SK-N-SH treated with all-trans-retinoic acid at 6 μM for 48 hours (cell line): ENCODE measurements at regions not wholly inside any gene's neighbourhood (a gene's known extent, or its start where the extent isn't known, plus 50 kb on each side); places are given as distances from the start of the nearest gene placed in this dataset.

ENCODE experiments used
- ARNTL ChIP-seq: fragments of 450-650 bp; formaldehyde crosslinking; IDR thresholded peaks from 2 replicates; pipeline ENCODE4 v1.5.0; 2020; ENCODE audit warnings: low read depth, mild to moderate bottlenecking, moderate library complexity, borderline replicate concordance
- OSR1 ChIP-seq: fragments of 250-450 bp; sonication (Bioruptor Pico); IDR thresholded peaks from 2 replicates; pipeline ENCODE4 v1.8.0; 2022; ENCODE audit warnings: moderate library complexity, mild to moderate bottlenecking, inconsistent platforms
- RARB ChIP-seq: fragments of 250-450 bp; sonication (Bioruptor Pico); IDR thresholded peaks from 2 replicates; pipeline ENCODE4 v1.8.0; 2021; ENCODE audit warnings: mild to moderate bottlenecking, moderate library complexity
- SNAI2 ChIP-seq: fragments of 250-450 bp; sonication (Bioruptor Pico); IDR thresholded peaks from 2 replicates; pipeline ENCODE4 v1.5.0; 2020; ENCODE audit warnings: mild to moderate bottlenecking, moderate library complexity
- TCF4 ChIP-seq: fragments of 250-450 bp; sonication (Bioruptor Pico); IDR thresholded peaks from 2 replicates; pipeline ENCODE4 v1.8.0; 2021; ENCODE audit warnings: mild to moderate bottlenecking, moderate library complexity, borderline replicate concordance
- TOX ChIP-seq: fragments of 250-450 bp; sonication (Bioruptor Pico); IDR thresholded peaks from 2 replicates; pipeline ENCODE4 v1.8.0; 2021; ENCODE audit warnings: mild to moderate bottlenecking, moderate library complexity, borderline replicate concordance
- ZFP3 ChIP-seq: fragments of 250-450 bp; sonication (Bioruptor Pico); IDR thresholded peaks from 2 replicates; pipeline ENCODE4 v1.5.0; 2020; ENCODE audit warnings: mild to moderate bottlenecking, moderate library complexity
- ZNF70 ChIP-seq: fragments of 450-650 bp; formaldehyde crosslinking; IDR thresholded peaks from 2 replicates; pipeline ENCODE4 v1.5.0; 2020; ENCODE audit warnings: mild to moderate bottlenecking, moderate library complexity
- TF ChIP-seq, protein P1 (sequence below): fragments of 250-450 bp; sonication (Bioruptor Pico); IDR thresholded peaks from 2 replicates; pipeline ENCODE4 v1.8.0; 2021; ENCODE audit warnings: low read depth, mild to moderate bottlenecking, moderate library complexity, borderline replicate concordance
- TF ChIP-seq, protein P2 (sequence below): fragments of 250-450 bp; sonication (Bioruptor Pico); IDR thresholded peaks from 2 replicates; pipeline ENCODE4 v1.5.0; 2020; ENCODE audit warnings: mild to moderate bottlenecking, moderate library complexity
- TF ChIP-seq, protein P3 (sequence below): fragments of 250-450 bp; sonication (Bioruptor Pico); IDR thresholded peaks from 2 replicates; pipeline ENCODE4 v1.5.1; 2020; ENCODE audit warnings: low read depth, mild to moderate bottlenecking, moderate library complexity

DNA sequence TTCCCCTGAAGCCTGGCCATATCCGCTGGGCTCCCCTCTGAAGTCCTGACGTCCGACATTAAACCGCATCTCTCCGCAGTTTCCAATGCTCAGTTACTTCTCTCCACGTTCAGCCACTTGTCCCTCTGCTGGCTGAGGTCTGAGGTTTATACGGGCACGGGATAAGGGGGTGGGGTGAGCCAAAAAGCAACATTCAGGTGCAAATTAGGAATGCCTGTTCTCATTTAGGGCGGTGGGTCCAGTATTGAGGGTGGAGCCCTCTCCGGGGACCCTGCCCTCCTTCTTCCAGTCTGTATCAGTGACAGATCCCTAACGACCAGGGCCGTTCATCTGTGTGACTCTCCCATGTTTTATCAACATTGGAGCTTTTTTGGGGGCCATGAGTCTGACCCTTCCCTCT lies 1454.4 kb downstream of the HACE1 start:
- no peak for TF ChIP-seq SNAI2
- no peak for TF ChIP-seq RARB (CRISPR knock-in tag)
- no peak for TF ChIP-seq OSR1 (CRISPR knock-in tag)
- no peak for TF ChIP-seq ZNF70 (CRISPR knock-in tag)
- TF ChIP-seq, protein P1, sequence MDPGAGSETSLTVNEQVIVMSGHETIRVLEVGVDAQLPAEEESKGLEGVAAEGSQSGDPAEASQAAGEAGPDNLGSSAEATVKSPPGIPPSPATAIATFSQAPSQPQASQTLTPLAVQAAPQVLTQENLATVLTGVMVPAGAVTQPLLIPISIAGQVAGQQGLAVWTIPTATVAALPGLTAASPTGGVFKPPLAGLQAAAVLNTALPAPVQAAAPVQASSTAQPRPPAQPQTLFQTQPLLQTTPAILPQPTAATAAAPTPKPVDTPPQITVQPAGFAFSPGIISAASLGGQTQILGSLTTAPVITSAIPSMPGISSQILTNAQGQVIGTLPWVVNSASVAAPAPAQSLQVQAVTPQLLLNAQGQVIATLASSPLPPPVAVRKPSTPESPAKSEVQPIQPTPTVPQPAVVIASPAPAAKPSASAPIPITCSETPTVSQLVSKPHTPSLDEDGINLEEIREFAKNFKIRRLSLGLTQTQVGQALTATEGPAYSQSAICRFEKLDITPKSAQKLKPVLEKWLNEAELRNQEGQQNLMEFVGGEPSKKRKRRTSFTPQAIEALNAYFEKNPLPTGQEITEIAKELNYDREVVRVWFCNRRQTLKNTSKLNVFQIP = no peak
- TF ChIP-seq, protein P2, sequence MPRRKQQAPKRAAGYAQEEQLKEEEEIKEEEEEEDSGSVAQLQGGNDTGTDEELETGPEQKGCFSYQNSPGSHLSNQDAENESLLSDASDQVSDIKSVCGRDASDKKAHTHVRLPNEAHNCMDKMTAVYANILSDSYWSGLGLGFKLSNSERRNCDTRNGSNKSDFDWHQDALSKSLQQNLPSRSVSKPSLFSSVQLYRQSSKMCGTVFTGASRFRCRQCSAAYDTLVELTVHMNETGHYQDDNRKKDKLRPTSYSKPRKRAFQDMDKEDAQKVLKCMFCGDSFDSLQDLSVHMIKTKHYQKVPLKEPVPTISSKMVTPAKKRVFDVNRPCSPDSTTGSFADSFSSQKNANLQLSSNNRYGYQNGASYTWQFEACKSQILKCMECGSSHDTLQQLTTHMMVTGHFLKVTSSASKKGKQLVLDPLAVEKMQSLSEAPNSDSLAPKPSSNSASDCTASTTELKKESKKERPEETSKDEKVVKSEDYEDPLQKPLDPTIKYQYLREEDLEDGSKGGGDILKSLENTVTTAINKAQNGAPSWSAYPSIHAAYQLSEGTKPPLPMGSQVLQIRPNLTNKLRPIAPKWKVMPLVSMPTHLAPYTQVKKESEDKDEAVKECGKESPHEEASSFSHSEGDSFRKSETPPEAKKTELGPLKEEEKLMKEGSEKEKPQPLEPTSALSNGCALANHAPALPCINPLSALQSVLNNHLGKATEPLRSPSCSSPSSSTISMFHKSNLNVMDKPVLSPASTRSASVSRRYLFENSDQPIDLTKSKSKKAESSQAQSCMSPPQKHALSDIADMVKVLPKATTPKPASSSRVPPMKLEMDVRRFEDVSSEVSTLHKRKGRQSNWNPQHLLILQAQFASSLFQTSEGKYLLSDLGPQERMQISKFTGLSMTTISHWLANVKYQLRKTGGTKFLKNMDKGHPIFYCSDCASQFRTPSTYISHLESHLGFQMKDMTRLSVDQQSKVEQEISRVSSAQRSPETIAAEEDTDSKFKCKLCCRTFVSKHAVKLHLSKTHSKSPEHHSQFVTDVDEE (CRISPR knock-in tag) = no peak
- no peak for TF ChIP-seq TOX
- no peak for TF ChIP-seq ARNTL (CRISPR knock-in tag)
- no peak for TF ChIP-seq ZFP3 (CRISPR knock-in tag)
- TF ChIP-seq, protein P3, sequence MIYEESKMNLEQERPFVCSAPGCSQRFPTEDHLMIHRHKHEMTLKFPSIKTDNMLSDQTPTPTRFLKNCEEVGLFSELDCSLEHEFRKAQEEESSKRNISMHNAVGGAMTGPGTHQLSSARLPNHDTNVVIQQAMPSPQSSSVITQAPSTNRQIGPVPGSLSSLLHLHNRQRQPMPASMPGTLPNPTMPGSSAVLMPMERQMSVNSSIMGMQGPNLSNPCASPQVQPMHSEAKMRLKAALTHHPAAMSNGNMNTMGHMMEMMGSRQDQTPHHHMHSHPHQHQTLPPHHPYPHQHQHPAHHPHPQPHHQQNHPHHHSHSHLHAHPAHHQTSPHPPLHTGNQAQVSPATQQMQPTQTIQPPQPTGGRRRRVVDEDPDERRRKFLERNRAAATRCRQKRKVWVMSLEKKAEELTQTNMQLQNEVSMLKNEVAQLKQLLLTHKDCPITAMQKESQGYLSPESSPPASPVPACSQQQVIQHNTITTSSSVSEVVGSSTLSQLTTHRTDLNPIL (CRISPR knock-in tag) = no peak
- no peak for TF ChIP-seq TCF4 (CRISPR knock-in tag)
